Osteocyte (in vitro differentiated cells): ENCODE measurements at regions not wholly inside any gene's neighbourhood (a gene's known extent, or its start where the extent isn't known, plus 50 kb on each side); places are given as distances from the start of the nearest gene placed in this dataset.

ENCODE experiments used
- DNase-seq: peaks from one replicate; pipeline ENCODE4 v3.0.0; 2021; ENCODE audit warnings: mixed read lengths; ENCODE audit not compliant: unreplicated experiment; ENCODE audit errors: extremely low spot score
- H3K27ac Mint-ChIP-seq: one replicate; pipeline ENCODE4 v1.8.0; 2021; ENCODE audit warnings: mild to moderate bottlenecking, mixed read lengths; ENCODE audit not compliant: unreplicated experiment
- H3K27me3 Mint-ChIP-seq: one replicate; pipeline ENCODE4 v1.8.0; 2021; ENCODE audit warnings: mixed read lengths; ENCODE audit not compliant: unreplicated experiment
- H3K36me3 Mint-ChIP-seq: one replicate; pipeline ENCODE4 v1.8.0; 2021; ENCODE audit warnings: mixed read lengths; ENCODE audit not compliant: unreplicated experiment
- H3K4me1 Mint-ChIP-seq: one replicate; pipeline ENCODE4 v1.8.0; 2021; ENCODE audit warnings: mixed read lengths; ENCODE audit not compliant: unreplicated experiment
- H3K4me3 Mint-ChIP-seq: one replicate; pipeline ENCODE4 v1.8.0; 2021; ENCODE audit warnings: mild to moderate bottlenecking, moderate library complexity, mixed read lengths; ENCODE audit not compliant: unreplicated experiment
- H3K9me3 Mint-ChIP-seq: one replicate; pipeline ENCODE4 v1.8.0; 2021; ENCODE audit warnings: mixed read lengths; ENCODE audit not compliant: unreplicated experiment
- TF ChIP-seq, protein P1 (sequence below): fragments of 200-600 bp; sonication (generic); IDR thresholded peaks from 2 replicates; pipeline ENCODE4 v1.5.0; 2021; ENCODE audit warnings: antibody characterized with exemption, mild to moderate bottlenecking, moderate library complexity

DNA sequence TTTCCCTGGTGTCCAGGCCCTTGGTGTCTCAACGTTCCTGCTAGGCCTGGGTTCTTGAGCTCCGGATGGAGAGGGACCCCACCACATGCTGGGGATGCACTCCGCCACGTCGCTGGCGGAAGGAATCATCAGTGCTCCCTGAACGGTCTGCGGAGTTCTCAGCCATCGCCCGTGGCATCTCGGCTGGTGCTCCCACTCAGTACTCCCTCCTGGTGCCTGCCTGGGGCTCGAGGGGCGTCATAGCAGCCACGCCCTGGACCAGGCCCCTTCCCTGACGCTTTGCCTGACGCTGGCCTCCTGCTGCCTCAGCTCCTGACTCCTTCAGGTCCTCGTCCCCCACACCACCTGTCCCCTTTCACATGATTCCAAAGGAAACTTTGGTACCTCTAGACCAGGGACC lies 95.9 kb upstream of the CIBAR2 start:
- Mint-ChIP-seq H3K9me3 (no peaks in the 10 kb centered on the region), H3K4me3 (no peak overlapping the region), H3K27ac (no peak overlapping the region), H3K4me1 (peaks cover 74% of the 10 kb centered on the region), H3K27me3 (no peaks in the 10 kb centered on the region), H3K36me3 (no peaks in the 10 kb centered on the region)
- TF ChIP-seq, protein P1, sequence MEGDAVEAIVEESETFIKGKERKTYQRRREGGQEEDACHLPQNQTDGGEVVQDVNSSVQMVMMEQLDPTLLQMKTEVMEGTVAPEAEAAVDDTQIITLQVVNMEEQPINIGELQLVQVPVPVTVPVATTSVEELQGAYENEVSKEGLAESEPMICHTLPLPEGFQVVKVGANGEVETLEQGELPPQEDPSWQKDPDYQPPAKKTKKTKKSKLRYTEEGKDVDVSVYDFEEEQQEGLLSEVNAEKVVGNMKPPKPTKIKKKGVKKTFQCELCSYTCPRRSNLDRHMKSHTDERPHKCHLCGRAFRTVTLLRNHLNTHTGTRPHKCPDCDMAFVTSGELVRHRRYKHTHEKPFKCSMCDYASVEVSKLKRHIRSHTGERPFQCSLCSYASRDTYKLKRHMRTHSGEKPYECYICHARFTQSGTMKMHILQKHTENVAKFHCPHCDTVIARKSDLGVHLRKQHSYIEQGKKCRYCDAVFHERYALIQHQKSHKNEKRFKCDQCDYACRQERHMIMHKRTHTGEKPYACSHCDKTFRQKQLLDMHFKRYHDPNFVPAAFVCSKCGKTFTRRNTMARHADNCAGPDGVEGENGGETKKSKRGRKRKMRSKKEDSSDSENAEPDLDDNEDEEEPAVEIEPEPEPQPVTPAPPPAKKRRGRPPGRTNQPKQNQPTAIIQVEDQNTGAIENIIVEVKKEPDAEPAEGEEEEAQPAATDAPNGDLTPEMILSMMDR = no peak
- no peak for DNase-seq

DNA sequence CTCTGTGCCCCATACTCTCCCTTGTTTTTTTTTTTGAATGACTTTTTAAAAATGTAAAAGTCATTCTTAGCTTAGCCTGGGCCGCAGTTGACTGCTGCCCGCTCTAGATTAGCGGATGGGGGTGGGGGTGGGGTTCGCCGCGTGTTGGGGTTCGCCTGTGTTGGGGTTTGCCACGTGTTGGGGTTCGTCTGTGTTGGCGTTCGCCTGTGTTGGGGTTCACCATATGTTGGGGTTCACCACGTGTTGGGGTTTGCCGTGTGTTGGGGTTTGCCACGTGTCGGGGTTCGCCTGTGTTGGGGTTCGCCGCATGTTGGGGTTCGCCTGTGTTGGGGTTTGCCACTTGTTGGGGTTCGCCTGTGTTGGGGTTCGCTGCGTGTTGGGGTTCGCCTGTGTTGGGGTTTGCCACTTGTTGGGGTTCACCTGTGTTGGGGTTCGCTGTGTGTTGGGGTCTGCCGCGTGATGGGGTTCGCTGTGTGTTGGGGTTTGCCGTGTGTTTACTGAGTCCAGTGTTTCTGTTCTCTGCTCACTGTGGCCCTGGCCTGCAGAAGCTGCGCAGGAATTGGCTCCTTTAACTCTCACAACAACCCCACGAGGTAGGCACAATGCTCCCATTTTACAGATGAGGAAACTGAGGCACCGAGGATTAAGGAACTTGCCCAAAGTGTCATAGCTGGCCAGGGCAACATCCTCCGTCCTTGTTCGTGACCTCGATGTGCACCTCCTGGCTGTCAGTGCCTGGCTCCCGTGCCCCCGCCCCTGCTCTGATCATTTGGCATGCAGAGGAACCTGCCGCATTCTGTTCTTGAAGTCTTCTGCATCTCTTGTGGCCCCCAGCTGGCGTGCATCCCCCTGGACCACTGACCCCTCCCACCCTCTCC lies 96.6 kb upstream of the CIBAR2 start:
- Mint-ChIP-seq H3K27ac (no peak overlapping the region), H3K36me3 (no peaks in the 10 kb centered on the region), H3K27me3 (no peaks in the 10 kb centered on the region), H3K4me1 (peaks cover 73% of the 10 kb centered on the region), H3K9me3 (no peaks in the 10 kb centered on the region), H3K4me3 (no peak overlapping the region)
- no peak for DNase-seq
- TF ChIP-seq, protein P1 = no peak

DNA sequence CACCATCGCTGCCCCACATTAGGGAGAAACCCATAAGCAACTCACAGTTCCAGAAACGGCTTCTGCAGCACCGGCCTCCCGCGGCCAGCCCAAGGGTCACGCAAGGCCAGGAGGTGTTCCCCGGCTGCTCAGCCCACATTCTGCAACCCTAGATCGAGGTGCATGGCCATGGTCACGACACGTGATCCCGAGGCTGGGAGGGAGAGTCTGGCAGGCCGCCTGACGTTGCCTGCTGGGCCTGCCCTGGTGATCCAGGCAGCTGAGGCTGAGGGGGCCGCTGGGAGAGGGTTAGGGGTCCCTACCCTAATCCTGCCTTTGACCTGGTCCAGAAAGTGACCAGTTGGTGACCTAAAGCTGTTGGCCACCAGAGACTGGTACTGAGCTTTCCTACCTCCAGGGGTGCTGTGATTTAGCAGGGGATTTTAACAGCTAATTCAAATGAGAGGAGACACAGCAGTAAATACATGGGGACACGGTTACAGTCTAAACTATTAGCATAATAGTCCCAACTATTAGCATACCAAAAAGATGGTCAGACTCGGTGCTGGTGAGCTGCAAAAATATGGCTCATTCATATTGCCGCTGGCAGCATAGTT lies 97.4 kb upstream of the CIBAR2 start:
- H3K9me3 Mint-ChIP-seq = no peaks in the 10 kb centered on the region
- H3K4me1 Mint-ChIP-seq = peaks cover 70% of the 10 kb centered on the region
- no peaks in the 10 kb centered on the region for H3K36me3 Mint-ChIP-seq
- DNase-seq = no peak
- TF ChIP-seq, protein P1 = no peak
- no peaks in the 10 kb centered on the region for H3K27me3 Mint-ChIP-seq
- no peak overlapping the region for H3K4me3 Mint-ChIP-seq
- H3K27ac Mint-ChIP-seq = no peak overlapping the region

DNA sequence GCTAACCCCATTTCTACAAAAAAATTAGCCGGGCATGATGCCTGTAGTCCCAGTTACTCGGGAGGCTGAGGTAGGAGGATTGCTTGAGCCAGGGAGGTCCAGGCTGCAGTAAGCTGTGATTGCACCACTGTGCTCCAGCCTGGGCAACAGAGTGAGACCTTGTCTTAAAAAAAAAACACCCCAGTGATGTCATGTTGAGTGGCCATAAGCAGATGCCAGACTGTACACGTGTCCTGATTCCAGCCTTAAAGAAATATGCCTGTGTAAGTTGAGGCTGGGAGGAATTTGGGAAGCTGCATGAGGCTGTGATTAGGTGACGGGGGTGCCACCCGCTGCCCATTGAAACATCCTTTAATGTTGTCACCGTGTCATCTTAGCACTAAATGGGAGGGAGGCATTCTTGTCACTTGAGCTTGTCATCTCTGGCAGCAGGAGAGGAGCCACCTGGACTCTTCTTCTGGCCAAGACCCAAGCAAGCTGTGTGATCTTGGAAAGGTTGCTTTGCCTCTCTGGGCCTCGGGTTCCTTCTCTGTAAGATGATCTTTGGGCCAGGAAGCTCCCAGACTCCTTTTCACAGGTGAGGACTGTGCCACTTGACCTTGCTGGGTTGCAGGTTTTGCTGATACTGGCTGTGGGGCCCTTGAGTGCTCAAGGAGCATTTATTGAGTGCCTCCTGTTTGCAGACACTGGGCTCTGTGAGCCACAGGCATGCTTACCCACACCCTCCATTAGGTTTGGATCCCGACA lies 98.3 kb upstream of the CIBAR2 start:
- no peak for DNase-seq
- Mint-ChIP-seq H3K4me1 (peaks cover 74% of the 10 kb centered on the region), H3K27ac (peak overlapping the region; percentile 86), H3K27me3 (no peaks in the 10 kb centered on the region), H3K36me3 (no peaks in the 10 kb centered on the region), H3K9me3 (no peaks in the 10 kb centered on the region), H3K4me3 (no peak overlapping the region)
- TF ChIP-seq, protein P1 = no peak
